Head of caudate nucleus (tissue), 42 donors: ENCODE measurements at regions not wholly inside any gene's neighbourhood (a gene's known extent, or its start where the extent isn't known, plus 50 kb on each side); places are given as distances from the start of the nearest gene placed in this dataset.

Experiments used
- DNase-seq, 42 donors: peaks; one replicate each; pipeline versions ENCODE4 v3.0.0 to v3.0.0-alpha.2; 2020 to 2021; ENCODE audit warnings: mixed read lengths in 7 of 42
- intact Hi-C: fragments of 100-400 bp; cut with DNase I; formaldehyde crosslinking; loops from one replicate; pipeline ENCODE4 v1.15.0; 2022

GRCh38 chr14:53896726-53897125, 59.9 kb downstream of the BMP4 start:
- intact Hi-C loops, result no loop called here
- no peak for DNase-seq

DNA sequence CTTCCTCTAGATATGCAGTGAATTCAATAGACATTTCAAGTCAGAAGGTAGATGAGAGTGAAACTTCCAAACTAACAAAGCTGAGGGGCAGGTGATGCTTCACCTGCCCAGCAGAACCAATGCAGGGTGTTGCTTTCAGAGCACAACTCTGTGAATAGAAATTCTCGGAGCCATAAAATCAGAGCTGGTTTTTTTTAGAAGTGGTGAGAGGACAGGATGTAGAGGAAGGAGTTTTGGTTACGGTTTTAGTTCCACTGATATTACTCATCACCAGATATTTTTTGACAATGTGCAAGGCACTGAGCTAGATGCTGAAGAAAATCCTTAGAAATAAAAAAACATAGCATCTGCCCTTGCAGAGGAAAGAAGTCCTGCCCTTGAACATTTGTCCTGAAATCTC, 62.2 kb downstream of the BMP4 start:
- no peak for DNase-seq
- intact Hi-C loops, result no loop called here

GRCh38 chr14:53893374-53893773, 63.3 kb downstream of the BMP4 start:
- intact Hi-C loops, result no loop called here

GRCh38 chr14:53890611-53891101, 66.0 kb downstream of the BMP4 start:
- no peak for DNase-seq
- intact Hi-C loops, result no loop called here

More at GRCh38 chr14:53893374-53893773, 63.3 kb downstream of the BMP4 start:
- no peak for DNase-seq

- intact Hi-C loops, result no loop called here
- no peak for DNase-seq
Measured at GRCh38 chr14:53888535-53889386, 67.9 kb downstream of the BMP4 start.

DNA sequence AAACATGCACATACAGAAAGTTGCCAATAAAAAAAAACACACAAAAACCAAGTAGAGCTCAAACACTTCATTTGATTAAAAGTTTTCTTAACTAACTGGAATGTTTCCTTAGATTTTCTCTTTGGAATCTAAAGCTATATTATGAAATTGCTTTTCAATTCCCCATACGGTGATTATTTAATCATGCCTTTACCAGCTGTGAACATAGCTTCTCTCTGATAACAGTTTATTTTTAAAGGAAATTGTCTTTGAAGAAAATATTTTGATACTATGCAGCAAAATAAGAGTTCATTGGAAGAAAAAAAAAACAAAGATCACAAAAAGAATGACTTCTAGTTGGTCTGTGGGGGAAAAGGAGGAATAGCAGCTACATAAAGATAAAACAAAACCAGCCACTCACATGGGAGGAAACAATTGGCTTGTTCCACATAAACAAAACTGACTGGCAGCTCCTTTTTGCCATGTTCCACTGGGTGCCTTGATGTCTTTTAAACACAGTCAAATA, 71.4 kb downstream of the BMP4 start:
- no peak for DNase-seq
- intact Hi-C loops, result no loop called here

- intact Hi-C loops, result no loop called here
- no peak for DNase-seq
Measured at GRCh38 chr14:53884601-53885000, 72.0 kb downstream of the BMP4 start.

GRCh38 chr14:53883739-53884138, 72.9 kb downstream of the BMP4 start:
- intact Hi-C loops, result no loop called here
- DNase-seq, result no peak

- intact Hi-C loops, result no loop called here
- DNase-seq, result no peak
Measured at GRCh38 chr14:53882684-53883083, 73.9 kb downstream of the BMP4 start.

GRCh38 chr14:53881921-53882320, 74.7 kb downstream of the BMP4 start:
- intact Hi-C loops, result no loop called here
- no peak for DNase-seq

DNA sequence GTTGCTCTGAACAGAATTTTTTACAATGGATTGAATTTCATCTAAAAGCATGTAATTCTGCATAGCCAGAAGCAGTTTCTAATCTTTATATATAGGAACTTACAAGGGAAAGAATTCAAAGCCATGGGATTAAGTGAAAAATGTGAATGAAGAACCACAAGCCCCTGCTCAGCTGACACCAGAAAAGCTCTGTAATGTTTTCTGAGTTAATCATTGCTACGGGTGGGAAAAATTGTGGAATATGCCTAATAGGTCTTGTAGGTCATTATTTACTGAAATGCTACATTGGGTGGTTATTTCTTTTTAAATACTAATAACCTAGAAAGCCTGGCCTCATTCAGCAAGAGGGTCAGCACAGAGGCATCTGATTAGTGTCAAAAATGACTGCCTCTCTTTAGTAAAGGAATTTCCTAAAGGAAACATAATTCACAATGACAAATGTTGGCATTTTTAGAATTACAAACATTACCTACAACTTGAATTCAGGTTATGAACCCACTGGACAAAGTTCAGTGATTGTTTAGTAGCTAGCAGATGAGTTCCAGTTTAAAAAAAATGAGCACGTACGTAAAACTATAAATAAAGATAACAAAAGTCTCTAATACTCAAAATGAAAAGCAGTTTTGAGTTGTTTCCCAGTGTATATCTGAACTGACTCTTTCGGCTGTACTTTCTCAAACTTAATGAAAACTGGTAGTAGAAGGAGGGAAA, 75.3 kb downstream of the BMP4 start:
- intact Hi-C loops, result no loop called here
- no peak for DNase-seq

- no peak for DNase-seq
- intact Hi-C loops, result no loop called here
Measured at GRCh38 chr14:53880761-53881160, 75.9 kb downstream of the BMP4 start.

DNA sequence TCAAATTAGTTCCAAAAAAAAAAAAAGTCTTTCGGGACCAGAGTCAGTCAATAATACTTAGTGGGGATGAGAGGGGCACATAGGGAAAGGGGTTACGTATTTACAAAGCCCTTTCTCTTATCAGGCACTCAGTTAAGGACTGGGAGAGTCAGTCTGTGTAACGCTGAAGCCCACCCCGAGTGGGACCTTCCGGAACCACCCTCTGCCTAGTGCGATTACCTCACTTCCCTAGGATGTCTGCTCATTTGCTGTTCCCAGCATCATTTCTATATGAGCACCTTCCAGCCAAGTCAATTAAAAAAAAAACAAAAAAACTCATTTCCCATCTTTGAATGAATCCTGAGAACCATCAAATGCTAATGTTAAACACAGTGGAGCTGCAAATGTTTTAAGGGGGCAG, 76.9 kb downstream of the BMP4 start:
- no peak for DNase-seq
- intact Hi-C loops, result no loop called here

DNA sequence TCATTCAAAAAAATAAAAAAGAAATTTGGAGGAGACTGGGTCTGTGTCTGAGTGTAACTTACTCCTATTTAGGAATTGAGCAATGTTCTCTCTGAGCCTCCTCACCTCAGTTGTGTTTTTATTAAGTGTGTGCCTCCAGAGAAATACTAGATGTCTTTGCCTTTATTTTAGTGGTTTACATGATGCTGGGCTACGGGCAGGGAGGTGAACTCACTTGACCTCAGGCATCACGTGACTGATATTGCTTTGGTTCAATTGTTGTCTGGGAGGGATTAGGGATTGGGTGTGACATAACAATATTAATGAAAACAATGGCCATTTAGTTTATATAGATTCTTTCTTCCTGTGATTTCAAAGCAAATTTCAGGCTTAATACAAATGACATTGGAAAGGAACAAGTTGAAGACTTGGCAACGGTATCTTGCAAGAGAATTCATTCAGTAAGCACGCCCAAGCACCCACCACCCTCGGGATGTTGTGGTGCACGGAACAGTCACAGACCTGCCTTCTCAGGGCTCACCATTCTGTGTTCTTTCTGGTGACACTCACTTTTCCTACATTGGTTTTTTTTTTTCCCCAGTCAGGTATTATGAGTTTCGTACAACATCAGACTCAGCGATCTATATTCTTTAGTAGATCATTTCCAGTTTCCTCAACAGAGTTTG, 77.5 kb downstream of the BMP4 start:
- intact Hi-C loops, result no loop called here
- DNase-seq, result no peak

DNA sequence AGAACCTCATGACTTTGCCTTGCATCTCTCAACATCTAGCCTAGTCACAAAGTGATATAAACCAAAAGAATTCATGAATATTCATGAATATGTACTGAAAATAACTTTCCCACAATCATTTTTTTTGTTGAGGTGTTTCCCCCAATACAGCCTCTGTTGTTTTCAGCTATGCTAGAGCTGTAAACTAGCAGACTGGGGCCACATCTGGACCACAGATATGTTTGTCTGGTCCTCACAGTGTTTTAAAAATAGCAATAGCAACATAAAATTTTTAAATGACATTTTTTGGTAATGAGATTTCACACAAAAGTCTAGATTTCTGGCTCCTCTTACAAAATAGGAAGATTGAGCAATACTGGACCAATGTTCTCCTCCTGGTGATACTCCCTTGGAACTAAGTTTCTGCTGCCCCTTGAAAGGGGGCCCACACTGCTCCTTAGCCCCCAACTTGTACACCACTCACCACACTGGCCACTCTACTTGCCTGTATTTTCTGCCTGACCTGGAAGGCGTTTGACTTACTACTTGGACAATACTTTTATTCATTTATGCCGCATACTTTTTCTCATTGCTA, 81.2 kb downstream of the BMP4 start:
- intact Hi-C loops, result no loop called here

DNA sequence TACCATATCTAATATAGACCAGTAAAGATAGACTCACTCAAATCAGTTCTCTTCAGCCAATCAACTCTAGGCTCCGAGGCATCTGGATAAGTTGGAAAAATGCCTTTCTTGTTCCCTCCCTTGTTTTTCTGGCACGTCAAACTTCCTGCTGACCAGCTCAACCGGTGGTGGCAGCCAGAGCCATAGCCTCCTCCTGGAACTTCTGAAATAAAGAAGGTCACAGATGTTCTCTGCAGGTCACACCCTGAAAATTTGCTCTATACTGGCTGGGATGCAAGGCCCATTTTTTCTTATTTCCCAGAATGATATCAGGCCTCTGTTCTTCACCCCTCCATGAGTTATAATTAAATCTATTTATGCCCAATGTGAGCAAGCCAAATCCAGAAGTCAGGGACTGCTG, 81.9 kb downstream of the BMP4 start:
- intact Hi-C loops, result no loop called here
- no peak for DNase-seq

More for the DNA sequence above, 81.2 kb downstream of the BMP4 start:
- no peak for DNase-seq

DNA sequence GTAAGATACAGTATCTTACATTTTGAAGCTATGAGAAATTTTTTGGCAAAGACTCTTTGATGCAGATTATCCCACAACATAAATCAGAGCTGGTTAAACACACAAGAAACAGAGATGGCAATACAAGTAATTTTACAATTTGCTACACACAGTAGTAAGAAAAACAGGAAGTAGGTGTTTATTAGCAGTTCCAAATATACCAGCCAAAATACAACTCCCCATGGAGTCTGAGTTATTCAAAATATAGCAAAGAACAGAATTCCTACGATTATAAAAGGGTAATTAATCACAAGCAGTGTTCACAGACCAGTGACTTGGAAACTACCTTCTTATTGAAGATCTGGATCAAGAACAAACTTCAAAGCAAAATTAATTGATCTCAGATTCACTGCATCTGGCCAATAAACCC, 83.9 kb downstream of the BMP4 start:
- intact Hi-C loops, result no loop called here
- no peak for DNase-seq

DNA sequence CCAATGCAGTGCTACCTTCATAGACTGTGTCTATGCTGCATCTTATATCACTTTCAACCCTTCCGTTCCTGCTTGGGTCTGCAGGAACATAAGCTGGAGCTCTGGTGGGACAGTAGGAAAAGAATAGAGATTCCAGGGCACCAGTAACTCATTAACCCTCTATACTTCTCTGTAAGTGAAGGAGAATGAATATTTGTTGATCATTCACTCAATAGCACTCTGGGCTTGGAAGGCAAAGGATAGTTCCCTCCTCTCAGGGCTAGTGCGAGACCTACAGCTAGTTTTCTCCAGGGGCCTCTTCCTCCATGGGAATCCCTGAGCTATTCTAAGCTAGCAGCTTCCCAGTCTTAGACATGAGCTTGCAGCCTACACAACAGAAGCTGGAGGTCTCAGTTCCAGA, 84.7 kb downstream of the BMP4 start:
- no peak for DNase-seq
- intact Hi-C loops, result no loop called here

DNA sequence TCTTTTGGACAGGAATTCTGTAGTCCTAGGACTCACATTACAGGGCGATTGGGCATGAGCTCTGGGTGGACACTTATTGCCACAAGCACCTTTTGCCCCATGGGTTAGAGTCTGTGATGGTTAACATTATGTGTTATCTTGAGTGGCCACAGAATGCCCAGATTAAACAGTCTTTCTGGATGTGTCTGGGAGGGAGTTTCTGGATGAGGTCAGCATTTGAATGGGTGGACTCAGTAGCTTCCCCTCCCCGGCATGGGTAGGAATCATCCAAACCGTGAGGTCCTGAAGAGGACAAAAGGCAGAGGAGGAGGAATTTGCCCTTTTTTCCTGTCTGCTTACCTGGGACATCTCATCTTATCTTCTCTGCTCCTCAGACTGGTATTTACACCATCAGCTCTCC, 85.6 kb downstream of the BMP4 start:
- no peak for DNase-seq
- intact Hi-C loops, result no loop called here

GRCh38 chr14:53865711-53866110, 90.9 kb downstream of the BMP4 start:
- no peak for DNase-seq
- intact Hi-C loops, result no loop called here
